GM19455 (cell line): ENCODE measurements at regions not wholly inside any gene's neighbourhood (a gene's known extent, or its start where the extent isn't known, plus 50 kb on each side); places are given as distances from the start of the nearest gene placed in this dataset.
A peak's percentile ranks its signal among the peaks of the same experiment; 100 is the strongest.
"Not testable (repeated sequence)": the region's sequence is repeated elsewhere in the genome, so short reads cannot be mapped to it uniquely, and the experiment has no call there.

Experiments used
- ATAC-seq: cut with Tn5 transposase; IDR thresholded peaks from one replicate; pipeline ENCODE4 v1.9.1; 2021; ENCODE audit not compliant: unreplicated experiment

GRCh38 chr3:144663456-144664436 is 692.1 kb downstream of the DIPK2A start:
- no peak for ATAC-seq

GRCh38 chr3:144665567-144666053 is 694.0 kb downstream of the DIPK2A start:
- no peak for ATAC-seq

GRCh38 chr3:144670571-144670970 is 698.9 kb downstream of the DIPK2A start:
- ATAC-seq: no peak

- ATAC-seq: no peak
These were observed 705.5 kb downstream of the DIPK2A start for GRCh38 chr3:144677103-144677502.

- ATAC-seq: no peak
These were observed 711.4 kb downstream of the DIPK2A start for GRCh38 chr3:144683065-144683464.

- no peak for ATAC-seq
These were observed 716.2 kb downstream of the DIPK2A start for GRCh38 chr3:144687862-144688261.

GRCh38 chr3:144692488-144692887 is 720.9 kb downstream of the DIPK2A start:
- ATAC-seq: no peak

- no peak for ATAC-seq
These were observed 736.8 kb downstream of the DIPK2A start for GRCh38 chr3:144708437-144708836.

GRCh38 chr3:144737281-144737680 is 765.7 kb downstream of the DIPK2A start:
- no peak for ATAC-seq

GRCh38 chr3:144743225-144743668 is 771.6 kb downstream of the DIPK2A start:
- ATAC-seq: no peak

GRCh38 chr3:144744473-144744872 is 772.9 kb downstream of the DIPK2A start:
- ATAC-seq: no peak

- no peak for ATAC-seq
These were observed 775.0 kb downstream of the DIPK2A start for GRCh38 chr3:144746631-144747030.

- ATAC-seq: not testable (repeated sequence)
These were observed 778.1 kb downstream of the DIPK2A start for GRCh38 chr3:144749536-144750253.

- no peak for ATAC-seq
These were observed 782.6 kb downstream of the DIPK2A start for GRCh38 chr3:144754076-144754783.

GRCh38 chr3:144756704-144757440 is 785.2 kb downstream of the DIPK2A start:
- no peak for ATAC-seq

GRCh38 chr3:144760831-144761230 is 789.2 kb downstream of the DIPK2A start:
- no peak for ATAC-seq

- ATAC-seq: no peak
These were observed 790.5 kb downstream of the DIPK2A start for GRCh38 chr3:144762091-144762490.

GRCh38 chr3:144763878-144764454 is 792.3 kb downstream of the DIPK2A start:
- peak; percentile 97 for ATAC-seq

- ATAC-seq: no peak
These were observed 798.7 kb downstream of the DIPK2A start for GRCh38 chr3:144770281-144770680.

- ATAC-seq: no peak
These were observed 799.3 kb downstream of the DIPK2A start for GRCh38 chr3:144770915-144771351.
